GM19351 (cell line): ENCODE measurements at regions not wholly inside any gene's neighbourhood (a gene's known extent, or its start where the extent isn't known, plus 50 kb on each side); places are given as distances from the start of the nearest gene placed in this dataset.

Source experiments
- ATAC-seq: cut with Tn5 transposase; IDR thresholded peaks from one replicate; pipeline ENCODE4 v1.9.1; 2021; ENCODE audit warnings: mild to moderate bottlenecking, moderate library complexity; ENCODE audit not compliant: unreplicated experiment

DNA sequence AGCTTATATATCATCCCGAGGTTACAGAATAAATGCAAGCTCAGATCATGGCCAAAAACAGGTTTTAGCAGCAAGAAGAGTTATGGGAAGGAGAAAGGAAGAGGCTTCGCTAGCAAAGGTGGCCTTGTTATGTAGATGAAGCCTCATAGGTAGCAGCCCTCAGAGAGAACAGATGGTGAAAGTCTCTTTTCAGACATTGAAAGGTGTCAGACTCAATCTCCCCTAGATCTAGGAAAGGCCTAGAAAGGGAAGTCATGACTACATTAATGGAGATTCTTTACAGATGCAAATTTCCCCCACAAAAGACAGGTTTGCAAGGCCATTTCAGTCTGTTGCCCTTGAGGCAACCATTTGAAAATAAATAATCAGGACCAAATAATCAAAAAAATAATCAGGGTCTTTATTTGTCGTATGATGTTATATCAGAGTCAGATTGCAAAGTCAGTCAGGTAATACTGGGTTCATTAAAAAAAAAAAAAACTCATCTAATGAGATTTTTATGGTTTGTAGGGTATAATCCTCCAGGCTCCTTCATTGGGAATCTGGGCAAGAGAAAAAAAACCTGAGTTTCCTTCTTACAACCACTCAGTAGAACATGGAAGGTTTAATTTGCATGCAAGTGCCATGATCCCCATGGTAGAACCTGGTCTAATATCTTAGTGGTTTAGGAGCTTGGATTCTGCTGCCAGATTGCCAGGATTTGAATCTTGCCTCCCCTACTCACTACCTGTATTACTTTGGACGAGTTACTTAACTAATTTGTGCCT lies 50.8 kb upstream of the HTR2A start:
- no peak for ATAC-seq
